NCI-H226 (cell line): ENCODE measurements at regions not wholly inside any gene's neighbourhood (a gene's known extent, or its start where the extent isn't known, plus 50 kb on each side); places are given as distances from the start of the nearest gene placed in this dataset.

Experiments used
- DNase-seq: peaks from one replicate; pipeline ENCODE4 v3.0.0-alpha.2; 2015

- no peak for DNase-seq
Measured at GRCh38 chr20:37596890-37597536, 69.3 kb upstream of the BLCAP start.

DNA sequence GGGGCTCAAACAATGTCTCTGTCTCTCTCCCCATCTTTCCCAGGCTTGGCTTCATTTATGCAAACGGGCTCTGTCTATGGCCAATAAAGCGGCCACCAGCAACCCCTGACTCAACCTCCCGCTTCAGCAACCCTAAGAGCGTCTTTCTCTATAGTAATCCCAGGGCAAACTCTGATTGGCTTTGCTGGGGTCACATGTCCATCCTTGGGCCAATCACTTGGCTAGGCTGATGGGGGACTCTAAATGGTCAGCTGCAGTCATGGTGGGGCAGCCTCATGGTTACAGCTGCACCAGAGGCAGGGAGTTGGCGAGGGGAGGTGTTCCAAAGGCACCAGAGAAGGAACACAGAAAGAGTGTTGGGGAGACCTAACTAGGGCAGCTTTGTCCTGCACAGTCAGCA lies 68.5 kb upstream of the BLCAP start:
- DNase-seq, result no peak

GRCh38 chr20:37593710-37594109 lies 66.0 kb upstream of the BLCAP start:
- no peak for DNase-seq

DNA sequence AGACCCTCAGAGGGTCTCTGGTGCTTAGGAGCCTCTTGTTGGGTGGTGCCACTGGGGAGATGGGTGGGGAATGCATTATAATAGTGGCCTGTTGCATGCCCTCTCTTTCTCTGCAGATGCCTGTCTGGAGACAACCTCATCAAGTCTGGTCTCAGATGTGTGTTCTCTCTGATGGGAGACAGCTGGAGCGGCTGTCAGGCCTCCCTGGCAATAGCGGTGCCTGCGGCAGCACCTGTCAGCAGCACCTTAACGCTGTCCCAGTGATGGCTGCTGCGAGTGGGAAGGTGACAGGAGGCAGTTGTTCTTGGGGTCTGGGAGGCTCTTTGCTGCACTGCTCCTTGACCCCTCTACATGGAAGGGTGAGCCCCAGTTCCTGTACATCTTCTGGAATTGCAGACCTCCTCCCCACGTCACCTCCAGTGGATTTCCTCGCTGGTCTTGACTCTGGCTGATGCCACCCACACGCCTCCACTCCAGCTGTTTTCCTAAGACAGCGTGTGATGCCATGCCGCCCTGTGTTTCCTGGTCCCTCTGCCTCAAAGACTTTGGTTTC lies 63.3 kb upstream of the BLCAP start:
- no peak for DNase-seq

DNA sequence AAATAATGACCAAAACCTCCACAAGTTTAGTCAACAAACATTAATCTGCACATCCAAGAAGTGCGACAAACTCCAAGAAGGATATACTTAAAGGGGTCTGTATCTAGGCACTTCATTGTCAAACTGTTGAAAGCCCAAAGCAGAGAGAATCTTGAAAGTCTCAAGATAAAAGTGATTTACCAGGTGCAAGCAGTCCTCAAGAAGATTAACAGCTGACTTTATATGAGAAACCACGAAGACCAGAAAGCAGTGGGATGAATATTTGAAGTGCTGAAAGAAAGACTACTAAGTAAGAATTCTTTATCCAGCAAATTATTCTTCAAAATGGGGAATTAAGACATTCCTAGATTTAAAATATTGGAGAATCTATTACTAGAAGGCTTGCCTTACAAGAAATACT lies 58.4 kb upstream of the BLCAP start:
- DNase-seq, result no peak

- no peak for DNase-seq
Measured at GRCh38 chr20:37584238-37584807, 56.6 kb upstream of the BLCAP start.

DNA sequence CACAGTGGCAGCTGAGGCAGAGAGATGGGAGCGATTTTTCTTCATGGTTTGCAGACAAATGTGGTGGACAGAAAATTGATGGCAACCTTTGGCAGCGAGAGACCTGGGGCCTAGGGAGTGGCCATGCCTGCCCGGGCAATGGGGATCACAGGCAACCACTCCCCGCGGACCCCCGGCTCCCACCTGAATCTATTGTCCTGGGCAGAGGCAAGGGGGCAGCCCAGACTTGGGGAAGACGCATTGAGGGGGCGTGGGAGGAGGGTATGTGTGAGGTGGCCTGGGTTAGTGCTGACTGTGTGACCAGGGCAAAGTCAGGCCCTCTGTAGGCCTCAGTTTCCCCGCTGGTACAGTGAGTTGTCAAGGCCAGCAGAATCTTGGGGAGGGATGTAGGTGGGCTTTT lies 53.6 kb upstream of the BLCAP start:
- no peak for DNase-seq

DNA sequence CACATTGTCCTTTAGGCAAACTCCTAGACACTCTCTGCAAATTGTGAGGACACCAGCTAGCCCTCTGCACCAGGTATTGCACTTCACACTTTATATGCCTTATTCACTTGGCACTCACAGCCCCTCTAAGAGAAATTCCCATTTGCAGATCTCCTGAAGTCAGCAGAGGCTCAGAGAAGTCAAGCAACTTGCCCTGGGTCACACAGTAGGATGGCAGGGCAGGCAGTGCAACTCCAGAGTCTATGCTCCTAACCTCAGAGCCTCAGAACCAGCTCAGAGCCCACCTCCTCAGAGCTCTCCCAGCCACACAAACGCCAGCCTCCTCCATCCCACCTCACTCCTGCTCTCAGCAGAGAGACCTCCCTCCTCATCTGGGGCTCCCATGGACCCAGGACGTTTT lies 52.4 kb upstream of the BLCAP start:
- DNase-seq, result no peak

- DNase-seq, result no peak
Measured at GRCh38 chr20:37579106-37579505, 51.4 kb upstream of the BLCAP start.

GRCh38 chr20:37577981-37578380 lies 50.3 kb upstream of the BLCAP start:
- DNase-seq, result no peak
